ENCODE measurements at regions not wholly inside any gene's neighbourhood (a gene's known extent, or its start where the extent isn't known, plus 50 kb on each side); places are given as distances from the start of the nearest gene placed in this dataset.

- TF ChIP-seq CTCF (conservative IDR thresholded peaks at IDR 0.05; ENCODE audit: low read depth, low read length) = no peak
- no peak overlapping the region for H3K4me3 ChIP-seq (ENCODE audit: low read depth, low read length)
- no peak for DNase-seq (ENCODE audit: low read depth)
Observed at GRCh38 chr2:220849433-220849832, 722.7 kb downstream of the EPHA4 start.

- H3K4me3 ChIP-seq (ENCODE audit: low read depth, low read length) = no peak overlapping the region
- TF ChIP-seq CTCF (conservative IDR thresholded peaks at IDR 0.05; ENCODE audit: low read depth, low read length) = no peak
- no peak for DNase-seq (ENCODE audit: low read depth)
Observed at GRCh38 chr2:220850116-220850515, 722.0 kb downstream of the EPHA4 start.

GRCh38 chr2:220855296-220855695 lies 716.8 kb downstream of the EPHA4 start:
- no peak for TF ChIP-seq CTCF (conservative IDR thresholded peaks at IDR 0.05; ENCODE audit: low read depth, low read length)
- DNase-seq (ENCODE audit: low read depth) = no peak

GRCh38 chr2:220856486-220856885 lies 715.6 kb downstream of the EPHA4 start:
- DNase-seq (ENCODE audit: low read depth) = no peak
- H3K4me3 ChIP-seq (ENCODE audit: low read depth, low read length) = no peak overlapping the region
- no peak for TF ChIP-seq CTCF (conservative IDR thresholded peaks at IDR 0.05; ENCODE audit: low read depth, low read length)

More at GRCh38 chr2:220855296-220855695, 716.8 kb downstream of the EPHA4 start:
- H3K4me3 ChIP-seq (ENCODE audit: low read depth, low read length) = no peak overlapping the region

- no peak for TF ChIP-seq CTCF (conservative IDR thresholded peaks at IDR 0.05; ENCODE audit: low read depth, low read length)
- H3K4me3 ChIP-seq (ENCODE audit: low read depth, low read length) = no peak overlapping the region
- DNase-seq (ENCODE audit: low read depth) = no peak
Observed at GRCh38 chr2:220857368-220857767, 714.7 kb downstream of the EPHA4 start.

GRCh38 chr2:220858101-220858500 lies 714.0 kb downstream of the EPHA4 start:
- DNase-seq (ENCODE audit: low read depth) = no peak
- TF ChIP-seq CTCF (conservative IDR thresholded peaks at IDR 0.05; ENCODE audit: low read depth, low read length) = no peak
- no peak overlapping the region for H3K4me3 ChIP-seq (ENCODE audit: low read depth, low read length)

GRCh38 chr2:220871909-220872308 lies 700.2 kb downstream of the EPHA4 start:
- H3K4me3 ChIP-seq (ENCODE audit: low read depth, low read length) = no peak overlapping the region
- DNase-seq (ENCODE audit: low read depth) = no peak
- no peak for TF ChIP-seq CTCF (conservative IDR thresholded peaks at IDR 0.05; ENCODE audit: low read depth, low read length)
